NOMO-1 treated with dmso at 0.1 percent for 144 hours (cell line): ENCODE measurements at regions not wholly inside any gene's neighbourhood (a gene's known extent, or its start where the extent isn't known, plus 50 kb on each side); places are given as distances from the start of the nearest gene placed in this dataset.

Experiments used
- DNase-seq: peaks from one replicate; lab custom pipeline; 2025; ENCODE audit not compliant: unreplicated experiment; lab: John Stamatoyannopoulos, UW

DNA sequence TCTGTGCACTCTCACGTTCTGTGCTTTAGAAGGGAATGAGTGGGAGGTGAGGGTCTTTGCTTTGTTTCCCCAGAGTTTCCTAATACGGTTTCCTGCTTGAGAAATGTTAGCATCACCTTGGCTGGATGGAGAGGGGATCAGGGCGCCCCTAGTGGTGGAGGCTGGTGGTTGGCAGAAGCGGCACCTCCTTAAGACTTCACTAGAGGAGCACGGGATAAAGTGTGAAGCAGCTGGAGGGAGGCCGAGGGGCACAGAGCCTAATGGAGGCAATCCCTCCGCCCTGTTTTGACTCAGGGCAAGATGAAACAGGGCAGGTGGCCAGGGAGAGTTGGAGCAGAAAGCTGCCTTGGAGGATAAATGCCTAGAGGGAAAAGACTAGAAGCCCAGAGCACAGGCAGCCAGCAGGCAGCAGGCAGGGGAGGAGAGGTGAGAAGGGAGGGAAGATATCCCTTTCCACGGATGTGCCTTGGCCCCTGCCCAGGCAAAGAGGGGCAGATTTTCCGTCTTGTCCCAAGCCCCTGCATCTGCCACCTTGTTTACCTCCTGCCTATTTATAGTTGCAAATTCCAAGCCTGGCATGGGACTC is 56.0 kb upstream of the BTRC start:
- peak; percentile 29 for DNase-seq

DNA sequence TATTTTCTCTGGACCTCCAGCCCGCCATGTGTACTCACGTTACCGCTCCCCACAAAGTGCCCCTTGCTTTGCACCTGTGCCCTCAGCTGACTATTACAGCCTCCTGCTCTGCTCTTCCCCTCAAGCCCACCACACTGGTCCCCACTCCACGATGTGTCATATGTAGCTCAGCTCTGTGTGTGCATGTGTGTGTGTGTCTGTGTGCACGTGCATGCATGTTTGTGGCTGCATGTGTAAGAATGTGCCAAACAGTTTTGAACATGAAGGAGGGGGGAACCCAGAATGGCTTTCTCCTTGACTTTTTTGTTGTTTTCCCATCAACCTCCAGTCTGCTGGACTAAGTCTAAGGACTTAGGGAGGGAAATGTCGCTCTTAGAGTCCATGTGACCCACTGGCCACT is 54.8 kb upstream of the BTRC start:
- DNase-seq, result no peak

DNA sequence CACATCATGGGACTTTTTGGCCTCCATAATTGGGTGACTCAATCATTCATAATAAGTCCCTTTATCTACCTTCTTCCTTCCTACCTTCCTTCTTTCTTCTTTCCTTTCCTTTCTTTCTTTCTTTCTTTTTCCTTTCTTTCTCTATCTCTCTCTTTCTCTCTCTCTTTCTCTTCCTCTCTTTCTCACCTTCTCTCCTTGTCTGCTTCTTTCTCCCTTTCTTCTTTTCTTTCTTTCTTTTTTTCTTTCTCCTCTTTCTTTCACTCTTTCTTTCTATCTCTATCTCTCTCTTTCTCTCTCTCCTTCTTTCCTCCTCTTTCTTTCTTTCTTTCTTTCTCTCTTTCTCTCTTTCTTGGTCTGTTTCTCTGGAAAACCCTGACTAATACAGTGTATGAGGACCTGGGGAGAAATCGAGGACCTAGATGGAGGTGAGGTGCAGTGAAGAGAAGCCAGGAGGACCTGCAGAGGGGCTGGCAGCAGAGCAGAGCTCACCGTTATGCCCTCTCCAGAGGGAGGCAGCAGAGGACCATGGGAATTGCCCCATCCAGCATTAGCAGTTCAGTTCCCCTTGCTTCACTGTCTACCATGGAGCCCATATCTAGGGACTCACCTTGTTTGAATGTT is 52.7 kb upstream of the BTRC start:
- DNase-seq, result peak; percentile 52

DNA sequence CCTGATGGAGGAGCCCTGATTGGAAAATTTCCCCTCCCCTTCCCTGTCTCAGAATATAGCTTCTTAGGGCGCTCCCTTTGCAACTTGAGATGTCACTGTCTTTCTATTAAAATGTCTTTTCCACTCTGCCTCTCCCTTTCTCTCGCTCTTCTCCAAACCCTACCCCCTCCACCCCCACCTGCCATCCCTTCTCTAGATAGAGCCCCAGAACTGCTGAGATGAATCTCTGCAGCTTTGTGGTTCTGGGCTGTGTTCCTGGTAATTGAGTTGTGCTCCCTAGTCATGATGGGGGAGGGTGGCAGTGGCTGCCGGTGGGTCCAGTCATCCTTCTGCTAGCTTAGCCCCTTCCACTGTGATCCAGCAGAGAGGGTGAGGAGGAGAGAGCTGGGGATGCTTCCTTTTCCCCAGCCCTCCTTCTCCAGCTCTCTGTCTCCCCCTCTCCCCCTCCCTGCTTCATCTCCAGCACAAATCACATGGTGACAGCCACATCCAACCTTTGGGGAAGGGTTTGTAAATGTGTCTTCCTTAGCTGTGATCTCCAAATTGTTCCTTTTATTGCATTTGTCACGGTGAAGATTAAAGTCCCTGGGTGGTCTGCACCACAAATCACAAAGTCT is 50.8 kb upstream of the BTRC start:
- DNase-seq, result no peak
